ENCODE measurements at regions not wholly inside any gene's neighbourhood (a gene's known extent, or its start where the extent isn't known, plus 50 kb on each side); places are given as distances from the start of the nearest gene placed in this dataset.

DNA sequence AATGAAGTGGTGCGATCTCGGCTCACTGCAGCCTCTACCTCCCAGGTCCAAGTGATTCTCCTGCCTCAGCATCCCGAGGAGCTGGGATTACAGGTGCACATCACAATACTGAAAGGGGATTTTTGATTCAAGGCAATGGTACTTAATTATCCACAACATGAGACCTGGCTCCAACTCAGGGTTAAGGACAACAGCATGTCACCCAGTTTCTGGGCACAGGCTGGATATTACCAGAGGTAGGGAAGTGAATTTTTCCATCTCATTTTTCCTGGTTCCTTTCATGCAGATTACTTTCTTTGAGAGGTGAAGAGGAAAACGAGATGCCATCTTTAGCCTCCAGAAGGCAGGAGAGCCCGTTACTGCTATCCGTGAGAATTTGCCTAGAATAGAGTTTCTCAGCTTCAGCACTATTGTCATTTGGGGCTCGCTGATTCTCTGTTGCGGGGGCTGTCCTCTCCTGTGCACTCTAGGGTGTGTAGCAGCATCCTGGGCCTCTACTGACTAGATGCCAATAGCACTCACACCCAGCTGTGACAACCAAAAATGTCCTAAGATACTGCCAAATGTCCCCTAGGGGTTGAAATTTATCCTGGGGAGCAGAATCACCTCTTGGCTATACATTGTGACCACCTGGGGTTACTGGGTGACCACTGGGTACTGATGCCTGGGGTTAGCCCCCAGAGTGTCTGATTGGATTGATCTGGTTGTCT, 121.8 kb upstream of the NDP start:
- TF ChIP-seq EZH2 (IDR thresholded peaks at IDR 0.05), result no peak
- no peak for TF ChIP-seq POLR2A (IDR thresholded peaks at IDR 0.05; ENCODE audit: borderline replicate concordance, extremely low read depth, insufficient read depth, insufficient read length)
- TF ChIP-seq, protein P1, sequence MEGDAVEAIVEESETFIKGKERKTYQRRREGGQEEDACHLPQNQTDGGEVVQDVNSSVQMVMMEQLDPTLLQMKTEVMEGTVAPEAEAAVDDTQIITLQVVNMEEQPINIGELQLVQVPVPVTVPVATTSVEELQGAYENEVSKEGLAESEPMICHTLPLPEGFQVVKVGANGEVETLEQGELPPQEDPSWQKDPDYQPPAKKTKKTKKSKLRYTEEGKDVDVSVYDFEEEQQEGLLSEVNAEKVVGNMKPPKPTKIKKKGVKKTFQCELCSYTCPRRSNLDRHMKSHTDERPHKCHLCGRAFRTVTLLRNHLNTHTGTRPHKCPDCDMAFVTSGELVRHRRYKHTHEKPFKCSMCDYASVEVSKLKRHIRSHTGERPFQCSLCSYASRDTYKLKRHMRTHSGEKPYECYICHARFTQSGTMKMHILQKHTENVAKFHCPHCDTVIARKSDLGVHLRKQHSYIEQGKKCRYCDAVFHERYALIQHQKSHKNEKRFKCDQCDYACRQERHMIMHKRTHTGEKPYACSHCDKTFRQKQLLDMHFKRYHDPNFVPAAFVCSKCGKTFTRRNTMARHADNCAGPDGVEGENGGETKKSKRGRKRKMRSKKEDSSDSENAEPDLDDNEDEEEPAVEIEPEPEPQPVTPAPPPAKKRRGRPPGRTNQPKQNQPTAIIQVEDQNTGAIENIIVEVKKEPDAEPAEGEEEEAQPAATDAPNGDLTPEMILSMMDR (IDR thresholded peaks at IDR 0.05 in 2 of 3, conservative IDR thresholded peaks at IDR 0.05 in 1 of 3; ENCODE audit: borderline replicate concordance in 1 of 3, insufficient read depth in 1 of 3, low read depth in 2 of 3, low read length in 2 of 3), result no peak
- TF ChIP-seq SIN3A (IDR thresholded peaks at IDR 0.05; ENCODE audit: low read depth), result no peak
- no peak for TF ChIP-seq YY1 (IDR thresholded peaks at IDR 0.05; ENCODE audit: extremely low read depth, insufficient replicate concordance, low read depth, low read length)
- TF ChIP-seq, protein P2, sequence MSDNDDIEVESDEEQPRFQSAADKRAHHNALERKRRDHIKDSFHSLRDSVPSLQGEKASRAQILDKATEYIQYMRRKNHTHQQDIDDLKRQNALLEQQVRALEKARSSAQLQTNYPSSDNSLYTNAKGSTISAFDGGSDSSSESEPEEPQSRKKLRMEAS (IDR thresholded peaks at IDR 0.05), result no peak
- no peak for TF ChIP-seq ELF1 (IDR thresholded peaks at IDR 0.05; ENCODE audit: borderline replicate concordance, low read depth)
